Stimulated activated CD8-positive, alpha-beta memory T cell treated with anti-CD3 and anti-CD28 coated beads, Interleukin-15, amount 100 ng/mL, for 48 hours (primary cell): ENCODE measurements at regions not wholly inside any gene's neighbourhood (a gene's known extent, or its start where the extent isn't known, plus 50 kb on each side); places are given as distances from the start of the nearest gene placed in this dataset.
A peak's percentile ranks its signal among the peaks of the same experiment; 100 is the strongest.

ENCODE experiments used
- DNase-seq, 2 donors: peaks; one replicate each; pipeline ENCODE4 v3.0.0-alpha.2; 2020; ENCODE audit warnings: low read depth in 2 of 2

GRCh38 chr13:44243198-44243857 lies 130.3 kb upstream of the SERP2 start:
- no peak for DNase-seq

- no peak for DNase-seq
These were observed 129.3 kb upstream of the SERP2 start for GRCh38 chr13:44244288-44244687.

- no peak for DNase-seq
These were observed 124.2 kb upstream of the SERP2 start for GRCh38 chr13:44249431-44249836.

- DNase-seq, result no peak
These were observed 120.7 kb upstream of the SERP2 start for GRCh38 chr13:44252938-44253337.

GRCh38 chr13:44255771-44256364 lies 117.8 kb upstream of the SERP2 start:
- no peak for DNase-seq

GRCh38 chr13:44257796-44258195 lies 115.8 kb upstream of the SERP2 start:
- no peak for DNase-seq

GRCh38 chr13:44259045-44260027 lies 114.3 kb upstream of the SERP2 start:
- DNase-seq, result peak; percentile 57 to 69

- no peak for DNase-seq
These were observed 113.3 kb upstream of the SERP2 start for GRCh38 chr13:44260336-44260735.

GRCh38 chr13:44263751-44264620 lies 109.6 kb upstream of the SERP2 start:
- no peak for DNase-seq

- DNase-seq, result no peak
These were observed 107.3 kb upstream of the SERP2 start for GRCh38 chr13:44266305-44266704.

GRCh38 chr13:44266772-44267171 lies 106.9 kb upstream of the SERP2 start:
- no peak for DNase-seq

- no peak for DNase-seq
These were observed 106.4 kb upstream of the SERP2 start for GRCh38 chr13:44267203-44267602.

- DNase-seq, result no peak
These were observed 105.6 kb upstream of the SERP2 start for GRCh38 chr13:44267980-44268379.

GRCh38 chr13:44268980-44269379 lies 104.6 kb upstream of the SERP2 start:
- no peak for DNase-seq

GRCh38 chr13:44270150-44270549 lies 103.5 kb upstream of the SERP2 start:
- DNase-seq, result no peak

- no peak for DNase-seq
These were observed 102.6 kb upstream of the SERP2 start for GRCh38 chr13:44271031-44271455.

- no peak for DNase-seq
These were observed 102.2 kb upstream of the SERP2 start for GRCh38 chr13:44271473-44271872.

- DNase-seq, result no peak
These were observed 101.7 kb upstream of the SERP2 start for GRCh38 chr13:44271915-44272341.

- no peak for DNase-seq
These were observed 100.9 kb upstream of the SERP2 start for GRCh38 chr13:44272692-44273091.

- DNase-seq, result no peak
These were observed 100.4 kb upstream of the SERP2 start for GRCh38 chr13:44273216-44273615.

- no peak for DNase-seq
These were observed 99.4 kb upstream of the SERP2 start for GRCh38 chr13:44273991-44274770.
